ENCODE measurements at regions not wholly inside any gene's neighbourhood (a gene's known extent, or its start where the extent isn't known, plus 50 kb on each side); places are given as distances from the start of the nearest gene placed in this dataset.

- no peak for TF ChIP-seq CTCF (IDR thresholded peaks at IDR 0.05)
- no peak for TF ChIP-seq POLR2A (IDR thresholded peaks at IDR 0.05)
Observed at GRCh38 chr15:96106628-96107027, 223.9 kb upstream of the NR2F2 start.
